ENCODE measurements at regions not wholly inside any gene's neighbourhood (a gene's known extent, or its start where the extent isn't known, plus 50 kb on each side); places are given as distances from the start of the nearest gene placed in this dataset.

GRCh38 chr12:89082370-89082753 lies 269.9 kb downstream of the DUSP6 start:
- TF ChIP-seq, protein P1, sequence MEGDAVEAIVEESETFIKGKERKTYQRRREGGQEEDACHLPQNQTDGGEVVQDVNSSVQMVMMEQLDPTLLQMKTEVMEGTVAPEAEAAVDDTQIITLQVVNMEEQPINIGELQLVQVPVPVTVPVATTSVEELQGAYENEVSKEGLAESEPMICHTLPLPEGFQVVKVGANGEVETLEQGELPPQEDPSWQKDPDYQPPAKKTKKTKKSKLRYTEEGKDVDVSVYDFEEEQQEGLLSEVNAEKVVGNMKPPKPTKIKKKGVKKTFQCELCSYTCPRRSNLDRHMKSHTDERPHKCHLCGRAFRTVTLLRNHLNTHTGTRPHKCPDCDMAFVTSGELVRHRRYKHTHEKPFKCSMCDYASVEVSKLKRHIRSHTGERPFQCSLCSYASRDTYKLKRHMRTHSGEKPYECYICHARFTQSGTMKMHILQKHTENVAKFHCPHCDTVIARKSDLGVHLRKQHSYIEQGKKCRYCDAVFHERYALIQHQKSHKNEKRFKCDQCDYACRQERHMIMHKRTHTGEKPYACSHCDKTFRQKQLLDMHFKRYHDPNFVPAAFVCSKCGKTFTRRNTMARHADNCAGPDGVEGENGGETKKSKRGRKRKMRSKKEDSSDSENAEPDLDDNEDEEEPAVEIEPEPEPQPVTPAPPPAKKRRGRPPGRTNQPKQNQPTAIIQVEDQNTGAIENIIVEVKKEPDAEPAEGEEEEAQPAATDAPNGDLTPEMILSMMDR (conservative IDR thresholded peaks at IDR 0.05; ENCODE audit: low read depth, low read length) = no peak
- TF ChIP-seq EZH2 (IDR thresholded peaks at IDR 0.05; ENCODE audit: low read length, unreplicated experiment) (no peak), EZH2phosphoT487 (IDR thresholded peaks at IDR 0.05; ENCODE audit: borderline replicate concordance, low read length) (no peak)
